ENCODE measurements at regions not wholly inside any gene's neighbourhood (a gene's known extent, or its start where the extent isn't known, plus 50 kb on each side); places are given as distances from the start of the nearest gene placed in this dataset.

GRCh38 chr20:41870869-41871462, 252.8 kb upstream of the CHD6 start:
- no peak overlapping the region for H2AFZ ChIP-seq (ENCODE audit: low read length)
- H3K9ac ChIP-seq (replicated peaks in 1 of 4; ENCODE audit: extremely low read depth in 1 of 4, low read depth in 3 of 4, low read length in 3 of 4) = no peak overlapping the region
- H3K4me3 ChIP-seq (ENCODE audit: extremely low read depth in 1 of 4, insufficient read depth in 2 of 4, low read depth in 3 of 4, low read length in 4 of 4) = no peak overlapping the region
- H2BK12ac ChIP-seq (ENCODE audit: low read depth, low read length) = no peak overlapping the region
- H3K27me3 ChIP-seq (replicated peaks in 1 of 4; ENCODE audit: control insufficient read depth in 3 of 4, extremely low read depth in 1 of 4, insufficient read depth in 3 of 4, low read length in 3 of 4) = no peaks in the 10 kb centered on the region
- H3K14ac ChIP-seq (ENCODE audit: insufficient read length) = no peak overlapping the region
- H3K4me1 ChIP-seq (replicated peaks in 1 of 4; ENCODE audit: control insufficient read depth in 3 of 4, insufficient read depth in 4 of 4, low read length in 3 of 4) = no peaks in the 10 kb centered on the region
- 94% methylated on average over 3 of the region's 3 CpGs; no CpG with 5 or more reads in 1 of the 2 experiments for WGBS, 2 experiments (ENCODE audit: extremely low coverage in 1 of 2, insufficient coverage in 1 of 2, insufficient read length in 1 of 2, insufficient replicate concordance in 2 of 2, low coverage in 1 of 2, low lambda C conversion rate in 2 of 2, missing lambda C conversion rate in 1 of 2)
- no peak for FAIRE-seq
- H2BK5ac ChIP-seq (ENCODE audit: low read depth, low read length) = no peak overlapping the region
- H3K23me2 ChIP-seq (ENCODE audit: low read depth, low read length) = no peaks in the 10 kb centered on the region
- no peak overlapping the region for H3K27ac ChIP-seq (ENCODE audit: low read depth, low read length)
- H3K4ac ChIP-seq (replicated peaks; ENCODE audit: insufficient read length, low read depth, low read length) = no peak overlapping the region
- TF ChIP-seq KDM4A (IDR thresholded peaks at IDR 0.05; ENCODE audit: low read depth, low read length, severe bottlenecking) = no peak
- no peak for TF ChIP-seq CHD2 (IDR thresholded peaks at IDR 0.05; ENCODE audit: low read length)
- TF ChIP-seq SIN3A (conservative IDR thresholded peaks at IDR 0.05 in 1 of 2, IDR thresholded peaks at IDR 0.05 in 1 of 2; ENCODE audit: low read depth in 1 of 2, low read length in 2 of 2) = no peak
- no peaks in the 10 kb centered on the region for H3K79me2 ChIP-seq (ENCODE audit: control insufficient read depth in 1 of 2, insufficient read depth in 2 of 2, low read length in 2 of 2)
- H3K79me1 ChIP-seq (ENCODE audit: low read depth, low read length) = no peaks in the 10 kb centered on the region
- H2AK5ac ChIP-seq (ENCODE audit: low read depth, low read length) = no peak overlapping the region
- H4K5ac ChIP-seq (ENCODE audit: insufficient read length, low read depth, low read length) = no peak overlapping the region
- H2BK120ac ChIP-seq (replicated peaks; ENCODE audit: low read depth, low read length) = no peak overlapping the region
- no peak overlapping the region for H4K8ac ChIP-seq (ENCODE audit: extremely low read depth, insufficient read depth, low read length)
- H3K56ac ChIP-seq (replicated peaks; ENCODE audit: insufficient read length, low read depth, low read length) = no peak overlapping the region
- H2BK15ac ChIP-seq (ENCODE audit: low read length) = no peak overlapping the region
- no peak for DNase-seq (ENCODE audit: low read depth in 1 of 2, low spot score in 2 of 2)
- CTCF ChIA-PET (ENCODE audit: partially characterized antibody) = no interaction called here
- H4K20me1 ChIP-seq (replicated peaks in 1 of 2; ENCODE audit: control insufficient read depth in 1 of 2, insufficient read depth in 2 of 2, low read length in 2 of 2) = no peaks in the 10 kb centered on the region
- no peaks in the 10 kb centered on the region; a peak in 2 of 4 replicates for H3K9me3 ChIP-seq (ENCODE audit: insufficient read depth in 2 of 2, low read depth in 1 of 2, low read length in 1 of 2)
- H3K23ac ChIP-seq (ENCODE audit: insufficient read length) = no peak overlapping the region
- POLR2A ChIA-PET (ENCODE audit: partially characterized antibody) = no interaction called here
- no peak overlapping the region for H3K18ac ChIP-seq (ENCODE audit: extremely low read depth, low read length)
- H3K36me3 ChIP-seq (ENCODE audit: control insufficient read depth in 2 of 4, insufficient read depth in 4 of 4, low read length in 3 of 4) = no peaks in the 10 kb centered on the region
- H4K91ac ChIP-seq (replicated peaks; ENCODE audit: insufficient read length, low read length) = no peak overlapping the region
- H3K4me2 ChIP-seq (ENCODE audit: insufficient read depth in 1 of 2, low read depth in 2 of 2, low read length in 2 of 2) = no peak overlapping the region
- H2BK20ac ChIP-seq (ENCODE audit: low read length) = no peak overlapping the region

Data from H1 (cell line).